BJ (cell line): ENCODE measurements at regions not wholly inside any gene's neighbourhood (a gene's known extent, or its start where the extent isn't known, plus 50 kb on each side); places are given as distances from the start of the nearest gene placed in this dataset. TPM values are rescaled to one million over a fixed set of nuclear protein-coding genes. Genes with fewer than 3 reads are reported as not detected.

Source experiments
- CTCF ChIA-PET: fragments of 350-600 bp; formaldehyde crosslinking; extraction: SDS; loops from one replicate; lab custom pipeline; 2021; ENCODE audit warnings: antibody characterized with exemption, inconsistent platforms; lab: Yijun Ruan, JAX
- POLR2A ChIA-PET: fragments of 300-600 bp; sonication (Branson Sonifier 250); formaldehyde crosslinking; extraction: SDS; loops from one replicate; lab custom pipeline; 2021; ENCODE audit warnings: antibody characterized with exemption; lab: Charles Lee
- DNase-seq: peaks from one replicate; pipeline ENCODE4 v3.0.0-alpha.2; 2011; ENCODE audit warnings: low read depth
- H3K27me3 ChIP-seq: 2 replicates; pipeline ENCODE4 v1.6.0; 2011; ENCODE audit warnings: low read length; ENCODE audit not compliant: control insufficient read depth, insufficient read depth
- H3K36me3 ChIP-seq: 2 replicates; pipeline ENCODE4 v1.5.1; 2011; ENCODE audit warnings: low read length; ENCODE audit not compliant: control insufficient read depth, insufficient read depth
- H3K4me3 ChIP-seq: 2 replicates; pipeline ENCODE4 v1.5.1; 2011; ENCODE audit warnings: low read depth, mild to moderate bottlenecking, control low read depth, low read length
- CTCF ChIP-seq: IDR thresholded peaks from 2 replicates; pipeline ENCODE4 v1.5.1; 2011; ENCODE audit warnings: low read depth, mild to moderate bottlenecking, control low read depth, inconsistent platforms, low read length, moderate library complexity; ENCODE audit not compliant: insufficient read depth
- small RNA-seq: library from RNA; depleted of rRNA; stranded (forward); fragments of <200 nt; gene quantifications from one replicate; pipeline ENCODE3, GENCODE V24; 2012; ENCODE audit warnings: low replicate concordance, low read depth; ENCODE audit not compliant: insufficient read length

GRCh38 chr13:57056601-57057180 lies 84.0 kb upstream of the PRR20A start:
- DNase-seq = no peak
- POLR2A ChIA-PET = no interaction called here
- CTCF ChIA-PET = no interaction called here
- no peak for TF ChIP-seq CTCF
- Histone ChIP-seq H3K27me3 (no peaks in the 10 kb centered on the region), H3K36me3 (no peaks in the 10 kb centered on the region), H3K4me3 (no peak overlapping the region)

- Histone ChIP-seq H3K27me3 (no peaks in the 10 kb centered on the region), H3K36me3 (no peaks in the 10 kb centered on the region), H3K4me3 (no peak overlapping the region)
- CTCF ChIA-PET = no interaction called here
- POLR2A ChIA-PET = no interaction called here
- no peak for DNase-seq
- TF ChIP-seq CTCF = no peak
Observed at GRCh38 chr13:57063007-57063406, 77.7 kb upstream of the PRR20A start.

- ChIA-PET CTCF (no interaction called here), POLR2A (no interaction called here)
- Histone ChIP-seq H3K4me3 (no peak overlapping the region), H3K36me3 (no peaks in the 10 kb centered on the region), H3K27me3 (no peaks in the 10 kb centered on the region)
- no peak for TF ChIP-seq CTCF
- no peak for DNase-seq
Observed at GRCh38 chr13:57073983-57074382, 66.7 kb upstream of the PRR20A start.

- no peak for DNase-seq
- TF ChIP-seq CTCF = no peak
- no peaks in the 10 kb centered on the region for H3K27me3 ChIP-seq
- CTCF ChIA-PET = no interaction called here
- POLR2A ChIA-PET = no interaction called here
- H3K4me3 ChIP-seq = no peak overlapping the region
- H3K36me3 ChIP-seq = no peaks in the 10 kb centered on the region
Observed at GRCh38 chr13:57075588-57075987, 65.1 kb upstream of the PRR20A start.

- no peak overlapping the region for H3K4me3 ChIP-seq
- CTCF ChIA-PET = no interaction called here
- TF ChIP-seq CTCF = no peak
- POLR2A ChIA-PET = no interaction called here
- no peaks in the 10 kb centered on the region for H3K36me3 ChIP-seq
- H3K27me3 ChIP-seq = no peaks in the 10 kb centered on the region
- no peak for DNase-seq
Observed at GRCh38 chr13:57087006-57087405, 53.7 kb upstream of the PRR20A start.

Small RNA genes lying in the stretch of these regions (small RNA-seq; reads per million reads assigned to genes)
- not detected for gene MIR5007
- gene RF02271 = not detected
